H1 (cell line): ENCODE measurements at regions not wholly inside any gene's neighbourhood (a gene's known extent, or its start where the extent isn't known, plus 50 kb on each side); places are given as distances from the start of the nearest gene placed in this dataset.

Source experiments
- CTCF ChIA-PET: fragments of 300-600 bp; sonication (Branson Sonifier 250); formaldehyde crosslinking; loops from one replicate; lab custom pipeline; 2021; ENCODE audit not compliant: partially characterized antibody; lab: Charles Lee
- POLR2A ChIA-PET: fragments of 300-600 bp; sonication (Branson Sonifier 250); formaldehyde crosslinking; loops from one replicate; lab custom pipeline; 2021; ENCODE audit warnings: inconsistent platforms; ENCODE audit not compliant: partially characterized antibody; lab: Charles Lee
- DNase-seq, 2 experiments: peaks; one replicate each; pipeline versions ENCODE4 v3.0.0 to v3.0.0-alpha.2; 2010 to 2022; ENCODE audit warnings: low spot score in 2 of 2, low read depth in 1 of 2, mixed read lengths in 1 of 2
- FAIRE-seq: peaks from 2 replicates; lab custom pipeline; 2011; peaks lifted over from hg19 to GRCh38; lab: Jason Lieb, UNC
- H2AFZ ChIP-seq: 2 replicates; pipeline ENCODE4 v1.8.1; 2012; ENCODE audit warnings: low read length, inconsistent platforms
- H2AK5ac ChIP-seq: 2 replicates; pipeline ENCODE4 v1.6.1; 2013; ENCODE audit warnings: low read depth, low read length
- H2BK120ac ChIP-seq: replicated peaks from 2 replicates; pipeline ENCODE3; 2013; ENCODE audit warnings: low read depth, low read length, inconsistent platforms
- H2BK12ac ChIP-seq: 2 replicates; pipeline ENCODE4 v1.6.1; 2013; ENCODE audit warnings: low read depth, low read length
- H2BK15ac ChIP-seq: 2 replicates; pipeline ENCODE4 v1.6.1; 2013; ENCODE audit warnings: low read length
- H2BK20ac ChIP-seq: 2 replicates; pipeline ENCODE4 v1.6.1; 2013; ENCODE audit warnings: low read length
- H2BK5ac ChIP-seq: 2 replicates; pipeline ENCODE4 v1.6.1; 2013; ENCODE audit warnings: low read depth, low read length
- H3K14ac ChIP-seq: 2 replicates; pipeline ENCODE4 v1.6.1; 2013; ENCODE audit warnings: inconsistent platforms; ENCODE audit not compliant: insufficient read length
- H3K18ac ChIP-seq: 2 replicates; pipeline ENCODE4 v1.6.1; 2013; ENCODE audit warnings: low read length; ENCODE audit errors: extremely low read depth
- H3K23ac ChIP-seq: 2 replicates; pipeline ENCODE4 v1.6.1; 2013; ENCODE audit warnings: inconsistent platforms; ENCODE audit not compliant: insufficient read length
- H3K23me2 ChIP-seq: 2 replicates; pipeline ENCODE4 v1.6.1; 2013; ENCODE audit warnings: low read depth, low read length
- H3K27ac ChIP-seq: 2 replicates; pipeline ENCODE4 v1.6.1; 2011; ENCODE audit warnings: low read depth, low read length, inconsistent platforms
- H3K27me3 ChIP-seq, 4 experiments: replicated peaks in 1 of 4; 1 replicate in 1 of 4; 2 replicates in 3 of 4; pipeline versions ENCODE4 v1.6.1 to v1.8.1; 2011 to 2013; ENCODE audit warnings: low read length in 3 of 4, mild to moderate bottlenecking in 3 of 4, inconsistent platforms in 2 of 4, mixed read lengths in 2 of 4, moderate library complexity in 1 of 4; ENCODE audit not compliant: control insufficient read depth in 3 of 4, insufficient read depth in 3 of 4; ENCODE audit errors: extremely low read depth in 1 of 4
- H3K36me3 ChIP-seq, 4 experiments: 2 replicates each; pipeline versions ENCODE4 v1.6.1 to v1.8.1; 2011 to 2013; ENCODE audit warnings: mild to moderate bottlenecking in 4 of 4, low read length in 3 of 4, moderate library complexity in 2 of 4, control low read depth in 1 of 4, inconsistent platforms in 1 of 4; ENCODE audit not compliant: insufficient read depth in 4 of 4, control insufficient read depth in 2 of 4
- H3K4ac ChIP-seq: replicated peaks from 2 replicates; pipeline ENCODE3; 2013; ENCODE audit warnings: low read length, low read depth, mixed read lengths, inconsistent platforms; ENCODE audit not compliant: insufficient read length
- H3K4me1 ChIP-seq, 4 experiments: replicated peaks in 1 of 4; 1 replicate in 1 of 4; 2 replicates in 3 of 4; pipeline versions ENCODE4 v1.6.1 to v1.8.1; 2011 to 2013; ENCODE audit warnings: low read length in 3 of 4, inconsistent platforms in 2 of 4, mixed read lengths in 1 of 4; ENCODE audit not compliant: insufficient read depth in 4 of 4, control insufficient read depth in 3 of 4
- H3K4me2 ChIP-seq, 2 experiments: 2 replicates each; pipeline versions ENCODE4 v1.6.1 to v1.8.1; 2011 to 2013; ENCODE audit warnings: low read depth in 2 of 2, low read length in 2 of 2, control low read depth in 1 of 2, inconsistent platforms in 1 of 2, mild to moderate bottlenecking in 1 of 2; ENCODE audit not compliant: insufficient read depth in 1 of 2
- H3K4me3 ChIP-seq, 4 experiments: fragments of 200-600, 300-600 bp in 1 of 4; sonication (generic), shearing (Covaris generic), sonication (Bioruptor Twin) in 1 of 4; 2 replicates each; pipeline versions ENCODE4 v1.5.1 to v1.8.1; 2011 to 2016; ENCODE audit warnings: low read length in 4 of 4, low read depth in 3 of 4, control low read depth in 2 of 4, inconsistent platforms in 2 of 4, mild to moderate bottlenecking in 2 of 4, mixed read lengths in 1 of 4, moderate library complexity in 1 of 4; ENCODE audit not compliant: insufficient read depth in 2 of 4; ENCODE audit errors: extremely low read depth in 1 of 4
- H3K56ac ChIP-seq: replicated peaks from 2 replicates; pipeline ENCODE3; 2013; ENCODE audit warnings: low read depth, mild to moderate bottlenecking, mixed read lengths, low read length, inconsistent platforms; ENCODE audit not compliant: insufficient read length
- H3K79me1 ChIP-seq: 2 replicates; pipeline ENCODE4 v1.6.1; 2013; ENCODE audit warnings: low read depth, low read length, control low read depth
- H3K79me2 ChIP-seq, 2 experiments: 2 replicates each; pipeline versions ENCODE4 v1.6.1 to v1.8.1; 2012 to 2013; ENCODE audit warnings: low read length in 2 of 2, mild to moderate bottlenecking in 2 of 2, inconsistent platforms in 1 of 2; ENCODE audit not compliant: insufficient read depth in 2 of 2, control insufficient read depth in 1 of 2
- H3K9ac ChIP-seq, 4 experiments: replicated peaks in 1 of 4; 1 replicate in 1 of 4; 2 replicates in 3 of 4; pipeline versions ENCODE4 v1.6.1 to v1.8.1; 2011 to 2013; ENCODE audit warnings: low read depth in 3 of 4, low read length in 3 of 4, control low read depth in 2 of 4, mild to moderate bottlenecking in 2 of 4, moderate library complexity in 2 of 4, inconsistent platforms in 1 of 4; ENCODE audit errors: extremely low read depth in 1 of 4
- H3K9me3 ChIP-seq, 2 experiments: 2 replicates each; pipeline versions ENCODE4 v1.6.1 to v1.8.1; 2012 to 2013; ENCODE audit warnings: mild to moderate bottlenecking in 2 of 2, moderate library complexity in 2 of 2, control low read depth in 1 of 2, inconsistent platforms in 1 of 2, low read depth in 1 of 2, low read length in 1 of 2, mixed read lengths in 1 of 2; ENCODE audit not compliant: insufficient read depth in 2 of 2
- H4K20me1 ChIP-seq, 2 experiments: replicated peaks in 1 of 2; 2 replicates each; pipeline versions ENCODE3 to v1.8.1; 2011 to 2013; ENCODE audit warnings: inconsistent platforms in 2 of 2, low read length in 2 of 2, mild to moderate bottlenecking in 1 of 2; ENCODE audit not compliant: insufficient read depth in 2 of 2, control insufficient read depth in 1 of 2
- H4K5ac ChIP-seq: 2 replicates; pipeline ENCODE4 v1.6.1; 2013; ENCODE audit warnings: low read length, low read depth, mixed read lengths, inconsistent platforms; ENCODE audit not compliant: insufficient read length
- H4K8ac ChIP-seq: 2 replicates; pipeline ENCODE4 v1.8.0; 2013; ENCODE audit warnings: mild to moderate bottlenecking, moderate library complexity, low read length, inconsistent platforms; ENCODE audit not compliant: insufficient read depth; ENCODE audit errors: extremely low read depth
- H4K91ac ChIP-seq: replicated peaks from 2 replicates; pipeline ENCODE3; 2013; ENCODE audit warnings: low read length, mixed read lengths, inconsistent platforms; ENCODE audit not compliant: insufficient read length
- CEBPB ChIP-seq: IDR thresholded peaks from 2 replicates; pipeline ENCODE4 v1.6.1; 2012; ENCODE audit warnings: low read depth, low read length
- JUND ChIP-seq: IDR thresholded peaks from 2 replicates; pipeline ENCODE4 v1.6.1; 2011; ENCODE audit warnings: mild to moderate bottlenecking, improper control_type of control experiment, low read length
- RAD21 ChIP-seq, 2 experiments: IDR thresholded peaks in 1 of 2; conservative IDR thresholded peaks in 1 of 2; 2 replicates each; pipeline ENCODE4 v1.6.1; 2011; ENCODE audit warnings: low read depth in 2 of 2, low read length in 2 of 2, improper control_type of control experiment in 1 of 2, inconsistent platforms in 1 of 2, mild to moderate bottlenecking in 1 of 2, moderate library complexity in 1 of 2
- WGBS, 2 experiments: shearing (Covaris generic) in 1 of 2; methylation state at CpG; one replicate each; pipeline versions ENCODE4 v1.1.6 to v1.1.7; 2013 to 2015; ENCODE audit warnings: low lambda C conversion rate in 2 of 2, mixed read lengths in 2 of 2, inconsistent platforms in 1 of 2, low coverage in 1 of 2, missing lambda C conversion rate in 1 of 2; ENCODE audit not compliant: insufficient replicate concordance in 2 of 2, insufficient coverage in 1 of 2, insufficient read length in 1 of 2; ENCODE audit errors: extremely low coverage in 1 of 2, missing lambda C conversion rate in 1 of 2; 5-methylcytosine and 5-hydroxymethylcytosine counted together

- no peak overlapping the region for H3K56ac ChIP-seq
- ChIA-PET POLR2A (no interaction called here), CTCF (no interaction called here)
- no peak overlapping the region for H2AFZ ChIP-seq
- no peak overlapping the region for H4K5ac ChIP-seq
- H2AK5ac ChIP-seq = no peak overlapping the region
- WGBS, 2 experiments = 100% methylated on average over 1 of the region's 1 CpG; no CpG with 5 or more reads in 1 of the 2 experiments
- no peak overlapping the region for H3K14ac ChIP-seq
- H4K8ac ChIP-seq = no peak overlapping the region
- DNase-seq (no peak), FAIRE-seq (no peak)
- TF ChIP-seq JUND (no peak), RAD21 (IDR thresholded peaks at IDR 0.05 in 1 of 2, conservative IDR thresholded peaks at IDR 0.05 in 1 of 2; ENCODE audit: low read depth in 2 of 2, low read length in 2 of 2) (no peak), CEBPB (no peak)
- H3K4me1 ChIP-seq = no peaks in the 10 kb centered on the region
- no peak overlapping the region for H2BK20ac ChIP-seq
- no peak overlapping the region for H2BK15ac ChIP-seq
- H2BK12ac ChIP-seq = no peak overlapping the region
- no peak overlapping the region for H4K91ac ChIP-seq
- no peak overlapping the region for H2BK5ac ChIP-seq
- no peak overlapping the region for H3K9ac ChIP-seq
- H3K79me1 ChIP-seq = no peaks in the 10 kb centered on the region
- no peak overlapping the region for H2BK120ac ChIP-seq
- H3K18ac ChIP-seq = no peak overlapping the region
- no peaks in the 10 kb centered on the region for H4K20me1 ChIP-seq
- H3K23ac ChIP-seq = no peak overlapping the region
- no peaks in the 10 kb centered on the region for H3K27me3 ChIP-seq
- H3K36me3 ChIP-seq = no peaks in the 10 kb centered on the region
- no peak overlapping the region for H3K4me2 ChIP-seq
- no peak overlapping the region for H3K4me3 ChIP-seq
- no peaks in the 10 kb centered on the region for H3K79me2 ChIP-seq
- no peaks in the 10 kb centered on the region for H3K23me2 ChIP-seq
- H3K4ac ChIP-seq = no peak overlapping the region
- H3K27ac ChIP-seq = no peak overlapping the region
- H3K9me3 ChIP-seq = no peaks in the 10 kb centered on the region
These were observed 189.8 kb upstream of the ADAMTS5 start for GRCh38 chr21:27156666-27157065.
